ENCODE measurements at regions not wholly inside any gene's neighbourhood (a gene's known extent, or its start where the extent isn't known, plus 50 kb on each side); places are given as distances from the start of the nearest gene placed in this dataset.

- DNase-seq (ENCODE audit: low read depth in 2 of 2) = no peak
Observed at GRCh38 chr9:8088477-8088876, 288.9 kb upstream of the DMAC1 start.

- no peak for DNase-seq (ENCODE audit: low read depth in 2 of 2)
Observed at GRCh38 chr9:8085986-8086385, 286.4 kb upstream of the DMAC1 start.

- DNase-seq (ENCODE audit: low read depth in 2 of 2) = no peak
Observed at GRCh38 chr9:8078641-8079140, 279.1 kb upstream of the DMAC1 start.

- DNase-seq (ENCODE audit: low read depth in 2 of 2) = no peak
Observed at GRCh38 chr9:8074713-8075286, 275.2 kb upstream of the DMAC1 start.

GRCh38 chr9:8071445-8071798 lies 271.8 kb upstream of the DMAC1 start:
- DNase-seq (ENCODE audit: low read depth in 2 of 2) = no peak

- DNase-seq (ENCODE audit: low read depth in 2 of 2) = no peak
Observed at GRCh38 chr9:8070779-8071444, 271.3 kb upstream of the DMAC1 start.

GRCh38 chr9:8062459-8062858 lies 262.9 kb upstream of the DMAC1 start:
- DNase-seq (ENCODE audit: low read depth in 2 of 2) = no peak

- no peak for DNase-seq (ENCODE audit: low read depth in 2 of 2)
Observed at GRCh38 chr9:8053501-8053900, 253.9 kb upstream of the DMAC1 start.

GRCh38 chr9:8052991-8053390 lies 253.4 kb upstream of the DMAC1 start:
- no peak for DNase-seq (ENCODE audit: low read depth in 2 of 2)

GRCh38 chr9:8037745-8038144 lies 238.2 kb upstream of the DMAC1 start:
- DNase-seq (ENCODE audit: low read depth in 2 of 2) = no peak

- no peak for DNase-seq (ENCODE audit: low read depth in 2 of 2)
Observed at GRCh38 chr9:8036914-8037524, 237.4 kb upstream of the DMAC1 start.

GRCh38 chr9:8033794-8034193 lies 234.2 kb upstream of the DMAC1 start:
- DNase-seq (ENCODE audit: low read depth in 2 of 2) = no peak

- no peak for DNase-seq (ENCODE audit: low read depth in 2 of 2)
Observed at GRCh38 chr9:8030095-8030494, 230.5 kb upstream of the DMAC1 start.

- no peak for DNase-seq (ENCODE audit: low read depth in 2 of 2)
Observed at GRCh38 chr9:8027351-8027750, 227.8 kb upstream of the DMAC1 start.

GRCh38 chr9:8025551-8025950 lies 226.0 kb upstream of the DMAC1 start:
- no peak for DNase-seq (ENCODE audit: low read depth in 2 of 2)

- no peak for DNase-seq (ENCODE audit: low read depth in 2 of 2)
Observed at GRCh38 chr9:8020186-8020585, 220.6 kb upstream of the DMAC1 start.

GRCh38 chr9:8019636-8020035 lies 220.1 kb upstream of the DMAC1 start:
- DNase-seq (ENCODE audit: low read depth in 2 of 2) = no peak

GRCh38 chr9:8014997-8015682 lies 215.6 kb upstream of the DMAC1 start:
- DNase-seq (ENCODE audit: low read depth in 2 of 2) = no peak

- DNase-seq (ENCODE audit: low read depth in 2 of 2) = no peak
Observed at GRCh38 chr9:8012986-8013385, 213.4 kb upstream of the DMAC1 start.

- no peak for DNase-seq (ENCODE audit: low read depth in 2 of 2)
Observed at GRCh38 chr9:8011974-8012373, 212.4 kb upstream of the DMAC1 start.

GRCh38 chr9:7996558-7996957 lies 197.0 kb upstream of the DMAC1 start:
- no peak for DNase-seq (ENCODE audit: low read depth in 2 of 2)

- DNase-seq (ENCODE audit: low read depth in 2 of 2) = no peak
Observed at GRCh38 chr9:7988644-7989280, 189.2 kb upstream of the DMAC1 start.
